ENCODE measurements at regions not wholly inside any gene's neighbourhood (a gene's known extent, or its start where the extent isn't known, plus 50 kb on each side); places are given as distances from the start of the nearest gene placed in this dataset.

DNA sequence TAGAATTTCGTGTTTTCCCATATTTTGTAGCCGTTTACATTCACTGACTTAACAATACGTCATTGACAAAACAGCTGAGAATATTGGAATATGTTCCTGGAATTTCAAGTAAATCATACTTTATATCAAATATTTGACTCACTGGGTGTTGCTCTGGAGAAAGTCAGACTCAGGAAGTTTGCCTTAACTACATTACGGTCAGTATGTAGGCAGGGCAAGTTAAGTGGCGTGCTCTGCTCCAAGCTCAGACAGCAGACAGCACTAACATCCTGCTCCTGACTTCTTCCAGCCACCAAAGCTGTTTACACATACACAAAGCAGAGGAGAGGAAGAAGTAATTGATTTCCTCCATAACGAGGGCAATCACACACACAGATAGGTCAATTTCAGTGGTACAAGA, 414.6 kb downstream of the LRRIQ3 start:
- TF ChIP-seq, protein P1, sequence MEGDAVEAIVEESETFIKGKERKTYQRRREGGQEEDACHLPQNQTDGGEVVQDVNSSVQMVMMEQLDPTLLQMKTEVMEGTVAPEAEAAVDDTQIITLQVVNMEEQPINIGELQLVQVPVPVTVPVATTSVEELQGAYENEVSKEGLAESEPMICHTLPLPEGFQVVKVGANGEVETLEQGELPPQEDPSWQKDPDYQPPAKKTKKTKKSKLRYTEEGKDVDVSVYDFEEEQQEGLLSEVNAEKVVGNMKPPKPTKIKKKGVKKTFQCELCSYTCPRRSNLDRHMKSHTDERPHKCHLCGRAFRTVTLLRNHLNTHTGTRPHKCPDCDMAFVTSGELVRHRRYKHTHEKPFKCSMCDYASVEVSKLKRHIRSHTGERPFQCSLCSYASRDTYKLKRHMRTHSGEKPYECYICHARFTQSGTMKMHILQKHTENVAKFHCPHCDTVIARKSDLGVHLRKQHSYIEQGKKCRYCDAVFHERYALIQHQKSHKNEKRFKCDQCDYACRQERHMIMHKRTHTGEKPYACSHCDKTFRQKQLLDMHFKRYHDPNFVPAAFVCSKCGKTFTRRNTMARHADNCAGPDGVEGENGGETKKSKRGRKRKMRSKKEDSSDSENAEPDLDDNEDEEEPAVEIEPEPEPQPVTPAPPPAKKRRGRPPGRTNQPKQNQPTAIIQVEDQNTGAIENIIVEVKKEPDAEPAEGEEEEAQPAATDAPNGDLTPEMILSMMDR (IDR thresholded peaks at IDR 0.05; ENCODE audit: insufficient read depth, low read length) = no peak
- H3K4me3 ChIP-seq (ENCODE audit: low read depth, low read length) = no peak overlapping the region
- DNase-seq (ENCODE audit: low read depth) = peak; percentile 9

DNA sequence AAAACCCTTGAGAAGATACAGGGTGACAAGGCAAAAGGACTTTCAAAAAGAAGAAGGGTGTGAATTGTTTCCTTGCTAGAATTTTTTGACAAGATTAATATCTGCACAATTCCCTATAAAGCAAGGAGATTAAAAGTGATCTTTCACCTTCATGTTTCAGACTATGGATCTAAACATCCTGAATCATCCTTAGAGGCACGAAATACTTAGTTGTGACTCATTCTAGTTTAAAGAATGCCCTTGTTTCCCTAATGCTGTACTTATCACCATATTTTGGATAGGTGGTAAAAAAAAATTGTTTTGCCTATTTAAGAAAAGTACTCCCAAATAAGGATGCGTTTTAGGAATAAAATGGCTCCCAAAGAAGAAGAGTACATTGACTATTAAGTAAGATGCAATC, 415.1 kb downstream of the LRRIQ3 start:
- peak; percentile 1 for DNase-seq (ENCODE audit: low read depth)
- no peak overlapping the region for H3K4me3 ChIP-seq (ENCODE audit: low read depth, low read length)
- TF ChIP-seq, protein P1 (IDR thresholded peaks at IDR 0.05; ENCODE audit: insufficient read depth, low read length) = no peak

DNA sequence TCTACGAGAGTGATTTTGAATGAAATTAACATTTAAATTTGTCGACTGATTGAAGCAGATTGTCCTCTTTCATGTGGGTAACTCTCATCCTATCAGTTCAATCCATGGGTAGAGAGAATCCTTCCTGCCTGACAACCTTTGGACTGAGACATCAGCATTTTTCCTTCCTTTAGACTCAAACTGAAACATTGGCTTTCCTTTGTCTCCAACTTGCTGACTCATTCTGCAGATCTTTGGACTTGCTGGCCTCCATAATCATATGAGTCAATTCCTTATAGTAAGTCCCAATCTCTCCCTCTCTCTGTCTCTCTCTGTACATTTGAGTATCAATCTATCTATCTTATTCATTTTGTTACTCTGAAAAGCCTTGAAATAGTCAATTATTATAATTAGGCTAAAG, 416.7 kb downstream of the LRRIQ3 start:
- DNase-seq (ENCODE audit: low read depth) = peak; percentile 7
- H3K4me3 ChIP-seq (ENCODE audit: low read depth, low read length) = no peak overlapping the region
- TF ChIP-seq, protein P1 (IDR thresholded peaks at IDR 0.05; ENCODE audit: insufficient read depth, low read length) = no peak

DNA sequence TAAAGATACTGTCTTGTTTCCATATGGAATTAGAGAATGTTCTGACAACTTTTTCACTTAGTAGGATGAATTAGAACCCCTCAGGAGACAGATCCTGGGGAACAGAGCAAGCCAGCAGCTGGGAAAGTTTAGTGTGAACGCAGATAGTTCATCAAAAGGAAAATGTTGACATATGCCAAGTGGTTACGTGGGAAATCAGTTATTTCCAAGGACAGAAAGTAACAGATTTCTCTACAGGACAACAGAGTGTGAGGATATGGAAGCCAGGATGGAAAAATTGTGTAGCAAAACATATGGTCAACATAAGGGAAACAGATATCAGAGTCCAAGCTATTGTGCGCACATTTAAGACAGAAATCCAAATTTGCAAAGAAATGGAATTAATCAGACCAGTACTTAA, 419.5 kb downstream of the LRRIQ3 start:
- TF ChIP-seq, protein P1 (IDR thresholded peaks at IDR 0.05; ENCODE audit: insufficient read depth, low read length) = no peak
- no peak for DNase-seq (ENCODE audit: low read depth)

DNA sequence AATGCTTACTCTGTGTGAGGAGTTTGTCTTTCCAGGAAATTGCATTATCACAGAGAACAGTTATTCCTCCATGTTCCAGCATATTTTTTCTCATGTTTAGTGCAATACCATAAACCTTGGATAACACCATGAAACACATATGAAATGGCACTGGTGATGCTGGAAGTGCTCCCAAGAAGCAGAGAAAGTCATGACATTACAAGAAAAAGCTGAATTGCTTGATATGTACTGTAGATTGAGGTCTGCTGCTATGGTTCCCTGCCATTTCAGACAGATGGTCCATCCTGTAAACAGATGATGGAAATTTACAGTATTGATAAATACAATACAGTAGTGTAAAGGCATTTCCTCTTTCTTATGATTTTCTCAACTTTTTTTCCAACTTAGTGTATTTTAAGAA, 422.1 kb downstream of the LRRIQ3 start:
- TF ChIP-seq, protein P1 (IDR thresholded peaks at IDR 0.05; ENCODE audit: insufficient read depth, low read length) = no peak
- no peak overlapping the region for H3K4me3 ChIP-seq (ENCODE audit: low read depth, low read length)
- no peak for DNase-seq (ENCODE audit: low read depth)

More for the DNA sequence above, 419.5 kb downstream of the LRRIQ3 start:
- H3K4me3 ChIP-seq (ENCODE audit: low read depth, low read length) = no peak overlapping the region

DNA sequence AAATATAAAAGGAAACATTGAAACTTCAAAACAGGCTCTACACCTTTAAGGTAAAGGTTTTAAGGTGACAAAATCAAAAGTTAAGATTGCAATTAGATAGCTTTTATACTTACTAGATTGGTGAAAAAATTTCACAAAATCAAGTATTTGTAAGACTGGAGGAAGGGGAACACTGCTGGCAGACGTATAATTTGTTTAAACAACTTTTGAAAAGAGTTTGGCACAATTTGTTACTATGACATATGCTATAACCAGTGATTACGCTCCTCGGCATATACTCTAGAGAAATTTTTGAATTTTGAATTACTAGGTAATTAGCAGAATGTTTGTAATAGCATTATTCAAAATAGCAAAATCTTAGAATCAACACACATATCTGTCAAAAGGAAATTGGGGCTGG, 425.0 kb downstream of the LRRIQ3 start:
- TF ChIP-seq, protein P1 (IDR thresholded peaks at IDR 0.05; ENCODE audit: insufficient read depth, low read length) = no peak
- H3K4me3 ChIP-seq (ENCODE audit: low read depth, low read length) = no peak overlapping the region
- DNase-seq (ENCODE audit: low read depth) = no peak

DNA sequence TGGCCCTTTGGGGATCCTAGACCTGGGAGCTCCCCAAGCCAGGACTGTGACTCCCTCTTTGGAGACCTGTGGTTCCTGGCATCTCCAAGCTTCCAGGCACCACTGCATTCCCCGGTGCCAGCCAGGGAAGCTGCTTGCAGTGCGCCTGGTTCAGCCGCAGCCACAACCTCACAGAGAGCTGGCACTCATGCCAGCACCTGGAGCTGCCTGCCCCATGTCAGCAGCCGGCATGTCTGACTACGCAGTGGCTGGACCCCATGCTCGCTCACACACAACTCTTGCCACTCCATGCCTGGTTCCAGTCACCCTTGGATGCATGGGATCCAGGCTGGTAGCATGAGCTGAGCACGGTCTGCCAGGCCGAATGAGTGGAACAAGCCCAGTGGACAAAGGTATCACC, 426.6 kb downstream of the LRRIQ3 start:
- H3K4me3 ChIP-seq (ENCODE audit: low read depth, low read length) = no peak overlapping the region
- TF ChIP-seq, protein P1 (IDR thresholded peaks at IDR 0.05; ENCODE audit: insufficient read depth, low read length) = no peak
- no peak for DNase-seq (ENCODE audit: low read depth)

Measured in fibroblast of the aortic adventitia (primary cell).